NT2/D1 (cell line): ENCODE measurements at regions not wholly inside any gene's neighbourhood (a gene's known extent, or its start where the extent isn't known, plus 50 kb on each side); places are given as distances from the start of the nearest gene placed in this dataset.

ENCODE experiments used
- YY1 ChIP-seq: IDR thresholded peaks from 2 replicates; pipeline ENCODE4 v1.6.1; 2011; ENCODE audit not compliant: insufficient read length, insufficient read depth
- ZNF274 ChIP-seq: IDR thresholded peaks from 2 replicates; pipeline ENCODE4 v1.6.1; 2011; ENCODE audit warnings: mild to moderate bottlenecking, low read depth, low read length

GRCh38 chr4:24243641-24244040 lies 340.7 kb downstream of the DHX15 start:
- no peak for TF ChIP-seq ZNF274
- no peak for TF ChIP-seq YY1
